ENCODE measurements at regions not wholly inside any gene's neighbourhood (a gene's known extent, or its start where the extent isn't known, plus 50 kb on each side); places are given as distances from the start of the nearest gene placed in this dataset.
A peak's percentile ranks its signal among the peaks of the same experiment; 100 is the strongest.

- no peaks in the 10 kb centered on the region for H3K27me3 ChIP-seq (ENCODE audit: insufficient read depth, low read depth, severe bottlenecking)
- DNase-seq = no peak
- no peaks in the 10 kb centered on the region for H3K36me3 ChIP-seq
- no peaks in the 10 kb centered on the region for H3K9me3 ChIP-seq (ENCODE audit: severe bottlenecking)
- no peak overlapping the region for H3K27ac ChIP-seq
- no peak overlapping the region for H3K4me3 ChIP-seq (ENCODE audit: low read depth, low read length)
- no peak for TF ChIP-seq CTCF (IDR thresholded peaks at IDR 0.05; ENCODE audit: low read depth, low read length)
These were observed 135.9 kb downstream of the AACS start for GRCh38 chr12:125201090-125201489.

GRCh38 chr12:125201940-125202339, 136.7 kb downstream of the AACS start:
- TF ChIP-seq CTCF (IDR thresholded peaks at IDR 0.05; ENCODE audit: low read depth, low read length) = no peak
- H3K4me3 ChIP-seq (ENCODE audit: low read depth, low read length) = no peak overlapping the region
- no peaks in the 10 kb centered on the region for H3K36me3 ChIP-seq
- no peak for DNase-seq
- no peaks in the 10 kb centered on the region for H3K9me3 ChIP-seq (ENCODE audit: severe bottlenecking)
- no peaks in the 10 kb centered on the region for H3K27me3 ChIP-seq (ENCODE audit: insufficient read depth, low read depth, severe bottlenecking)
- H3K27ac ChIP-seq = no peak overlapping the region

GRCh38 chr12:125202421-125202820, 137.2 kb downstream of the AACS start:
- no peaks in the 10 kb centered on the region for H3K9me3 ChIP-seq (ENCODE audit: severe bottlenecking)
- TF ChIP-seq CTCF (IDR thresholded peaks at IDR 0.05; ENCODE audit: low read depth, low read length) = no peak
- no peak overlapping the region for H3K27ac ChIP-seq
- DNase-seq = no peak
- no peaks in the 10 kb centered on the region for H3K27me3 ChIP-seq (ENCODE audit: insufficient read depth, low read depth, severe bottlenecking)
- no peaks in the 10 kb centered on the region for H3K36me3 ChIP-seq
- no peak overlapping the region for H3K4me3 ChIP-seq (ENCODE audit: low read depth, low read length)

GRCh38 chr12:125203145-125203765, 138.0 kb downstream of the AACS start:
- peak; percentile 58 for TF ChIP-seq CTCF (IDR thresholded peaks at IDR 0.05; ENCODE audit: low read depth, low read length)
- H3K4me3 ChIP-seq (ENCODE audit: low read depth, low read length) = no peak overlapping the region
- H3K36me3 ChIP-seq = no peaks in the 10 kb centered on the region
- H3K27ac ChIP-seq = no peak overlapping the region
- H3K27me3 ChIP-seq (ENCODE audit: insufficient read depth, low read depth, severe bottlenecking) = no peaks in the 10 kb centered on the region
- no peaks in the 10 kb centered on the region for H3K9me3 ChIP-seq (ENCODE audit: severe bottlenecking)
- DNase-seq = no peak

- Histone ChIP-seq H3K9me3 (ENCODE audit: severe bottlenecking) (no peaks in the 10 kb centered on the region), H3K36me3 (no peaks in the 10 kb centered on the region), H3K27ac (no peak overlapping the region), H3K4me3 (ENCODE audit: low read depth, low read length) (no peak overlapping the region), H3K27me3 (ENCODE audit: insufficient read depth, low read depth, severe bottlenecking) (no peaks in the 10 kb centered on the region)
- no peak for DNase-seq
- no peak for TF ChIP-seq CTCF (IDR thresholded peaks at IDR 0.05; ENCODE audit: low read depth, low read length)
These were observed 140.2 kb downstream of the AACS start for GRCh38 chr12:125205386-125205785.

GRCh38 chr12:125206711-125207110, 141.5 kb downstream of the AACS start:
- TF ChIP-seq CTCF (IDR thresholded peaks at IDR 0.05; ENCODE audit: low read depth, low read length) = no peak
- H3K27me3 ChIP-seq (ENCODE audit: insufficient read depth, low read depth, severe bottlenecking) = no peaks in the 10 kb centered on the region
- no peak overlapping the region for H3K4me3 ChIP-seq (ENCODE audit: low read depth, low read length)
- H3K36me3 ChIP-seq = no peaks in the 10 kb centered on the region
- no peak overlapping the region for H3K27ac ChIP-seq
- no peaks in the 10 kb centered on the region for H3K9me3 ChIP-seq (ENCODE audit: severe bottlenecking)
- no peak for DNase-seq
